CD4-positive, alpha-beta T cell treated with Interleukin-4 for 1 hour (primary cell): ENCODE measurements at regions not wholly inside any gene's neighbourhood (a gene's known extent, or its start where the extent isn't known, plus 50 kb on each side); places are given as distances from the start of the nearest gene placed in this dataset.

Experiments used
- DNase-seq, 2 donors: peaks; one replicate each; pipeline ENCODE4 v3.0.0-alpha.2; 2020 to 2022

DNA sequence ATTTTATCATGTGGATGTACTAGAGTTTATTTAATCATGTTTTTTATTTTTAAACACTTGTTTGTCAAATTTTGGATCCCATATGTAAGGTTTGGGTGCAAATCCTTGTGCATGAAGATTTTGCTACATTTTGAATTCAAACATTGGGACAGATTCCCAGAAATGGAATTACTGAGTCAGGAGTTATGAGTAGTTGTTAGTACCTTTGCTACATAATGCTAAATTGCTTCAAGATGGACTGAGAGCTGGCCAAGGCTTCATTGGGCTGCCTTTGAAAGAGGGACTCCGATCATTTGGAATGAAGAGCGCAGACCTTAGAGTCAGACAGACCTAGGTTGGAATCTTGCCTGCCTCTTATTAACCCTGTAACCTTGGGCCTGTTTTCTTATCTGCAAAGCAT is 154.9 kb upstream of the PWP1 start:
- DNase-seq = no peak

DNA sequence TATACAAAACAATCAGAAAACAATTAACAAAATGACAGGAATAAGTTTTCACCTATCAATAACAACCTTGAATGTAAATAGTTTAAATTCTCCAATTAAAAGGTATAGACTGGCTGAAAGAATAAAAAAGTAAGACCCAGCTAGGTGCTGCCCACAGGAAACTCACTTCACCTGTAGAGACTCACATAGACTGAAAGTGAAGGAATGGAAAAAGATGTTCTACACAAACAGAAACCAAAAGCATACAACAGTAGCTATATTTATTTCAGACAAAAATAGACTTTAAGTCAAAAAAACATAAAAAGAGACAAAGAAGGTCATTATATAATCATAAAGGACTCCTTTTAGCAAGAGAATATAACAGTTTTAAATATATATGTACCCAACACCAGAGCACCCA is 152.4 kb upstream of the PWP1 start:
- no peak for DNase-seq

DNA sequence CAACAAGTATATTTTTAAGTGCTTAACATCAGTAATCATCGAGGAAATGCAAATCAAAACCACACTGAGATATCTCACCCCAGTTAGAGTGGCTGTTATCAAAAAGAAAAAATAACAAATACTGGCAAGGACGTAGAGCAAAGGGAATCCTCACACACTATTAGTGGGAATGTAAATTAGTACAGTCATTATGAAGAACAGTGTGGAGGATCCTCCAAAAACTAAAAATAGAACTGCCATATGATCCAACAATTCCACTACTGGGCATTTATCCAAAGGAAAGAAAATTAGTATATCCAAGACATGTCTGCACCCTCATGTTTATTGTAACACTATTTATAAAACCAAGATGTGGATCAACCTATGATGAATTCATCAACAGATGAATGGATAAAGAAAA is 149.0 kb upstream of the PWP1 start:
- DNase-seq = no peak

DNA sequence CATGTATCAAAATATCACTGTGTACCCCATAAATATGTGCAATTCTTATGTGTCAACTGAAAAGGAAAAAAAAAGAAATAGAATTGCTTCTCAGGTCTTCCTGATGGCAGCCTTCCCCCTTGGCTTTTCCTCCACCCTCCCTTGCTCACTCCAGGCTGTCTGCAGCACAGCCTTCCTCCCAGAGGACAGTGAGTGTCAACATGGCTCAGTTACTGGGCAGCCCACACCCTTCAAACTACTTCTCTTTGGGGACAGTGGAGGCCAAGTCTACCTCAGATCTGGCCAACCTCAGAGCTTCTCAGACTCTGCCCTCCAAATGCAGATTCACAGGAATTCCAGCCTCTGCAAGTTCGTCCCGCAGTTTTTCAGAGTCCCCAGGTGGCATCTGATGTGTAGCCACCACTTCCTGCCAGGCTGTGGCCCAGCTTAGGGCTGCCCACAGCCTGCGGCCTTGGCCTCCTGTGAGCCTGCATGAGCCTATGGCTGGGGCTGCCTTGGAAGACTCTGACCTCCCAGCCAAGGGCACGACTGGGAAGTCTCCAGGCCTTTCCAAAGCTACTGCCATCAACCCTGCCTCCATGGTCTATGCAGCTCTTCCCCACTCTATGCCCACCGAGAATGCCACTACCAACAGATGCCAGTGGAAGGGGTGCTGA is 148.0 kb upstream of the PWP1 start:
- no peak for DNase-seq

DNA sequence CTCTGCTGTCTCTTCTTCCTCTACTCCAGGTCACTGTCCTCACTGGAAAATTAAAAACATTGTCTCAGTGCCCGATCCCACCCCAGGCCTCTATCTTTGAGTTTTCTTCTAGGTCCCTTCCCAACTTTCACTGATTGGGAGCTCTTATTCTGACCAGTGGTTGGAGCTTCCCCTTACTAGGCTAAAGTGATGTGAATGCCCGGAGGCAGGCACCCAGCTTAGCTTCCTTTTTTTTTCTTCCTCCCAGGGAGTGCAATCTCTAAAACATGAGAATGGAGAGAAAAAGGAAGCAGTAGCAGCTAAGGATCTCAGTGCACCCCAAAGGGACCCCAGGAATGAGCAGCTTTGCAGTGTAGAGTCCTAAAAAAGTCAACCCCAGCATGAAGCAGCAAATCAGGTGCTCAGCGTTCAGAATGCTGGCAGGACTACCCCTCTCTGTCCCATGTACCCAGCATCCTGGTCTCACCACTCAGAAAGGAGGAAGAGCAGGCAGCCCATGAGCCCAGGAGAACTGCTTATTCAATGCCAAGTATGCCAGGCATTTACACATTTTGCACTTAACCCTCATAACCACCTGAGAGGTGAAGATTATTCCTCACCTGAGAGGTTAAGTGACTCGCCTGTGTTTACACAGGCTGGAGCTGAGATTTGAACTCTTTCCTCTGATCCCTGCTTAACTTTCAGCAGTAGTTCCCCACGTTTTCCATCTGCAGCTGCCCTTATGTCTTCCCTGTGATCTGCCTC is 146.2 kb upstream of the PWP1 start:
- DNase-seq = no peak

DNA sequence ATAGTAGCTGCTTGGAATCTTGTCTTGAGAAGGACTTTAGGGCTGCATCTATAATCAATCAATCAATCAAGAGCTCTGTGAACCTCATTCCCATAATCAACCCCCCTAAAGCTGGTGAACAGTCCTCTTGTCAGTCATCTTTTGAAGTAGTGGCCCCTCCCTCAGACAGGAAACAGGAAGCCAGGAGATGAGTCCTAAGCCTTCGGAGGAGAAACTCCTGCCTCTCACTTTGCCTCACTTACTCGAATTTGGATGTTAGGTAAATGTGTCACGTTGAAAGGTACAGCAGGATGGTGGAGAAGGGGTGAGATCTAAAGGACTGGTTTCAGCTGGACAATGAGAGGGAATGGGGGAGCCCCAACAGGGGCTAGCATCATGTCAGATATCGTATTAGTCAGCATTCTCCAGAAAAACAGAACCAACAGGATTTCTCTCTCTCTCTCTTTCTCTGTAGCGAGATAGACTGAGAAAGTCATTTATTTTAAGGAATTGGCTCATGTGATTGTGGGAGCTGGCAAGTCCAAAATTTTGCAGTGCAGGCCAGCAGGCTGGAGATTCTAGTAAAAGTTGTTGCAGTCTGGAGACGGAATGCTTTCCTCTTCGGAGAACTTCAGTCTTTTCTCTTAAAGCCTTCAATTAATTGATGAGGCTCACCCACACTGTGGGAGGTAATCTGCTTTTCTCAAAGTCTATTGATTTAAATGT is 144.4 kb upstream of the PWP1 start:
- DNase-seq = no peak

DNA sequence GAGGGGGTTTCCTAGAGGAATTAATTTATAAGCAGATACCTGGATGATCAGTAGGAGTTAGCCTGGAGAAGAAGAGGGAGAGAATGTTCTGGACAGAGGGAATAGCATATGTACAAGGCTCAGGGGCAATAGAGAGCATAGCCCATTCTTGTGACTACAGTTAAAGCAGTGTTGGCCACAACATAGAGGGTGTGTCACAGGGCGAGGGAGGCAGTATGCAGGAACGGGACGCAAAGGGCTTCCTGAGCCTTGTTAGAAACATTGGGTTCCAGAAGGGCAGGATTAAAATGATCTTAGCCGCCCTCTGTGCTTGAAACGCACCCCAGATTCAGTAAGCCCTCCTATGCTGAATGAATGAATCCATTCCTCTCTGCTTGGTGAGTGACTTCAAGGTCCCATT is 142.2 kb upstream of the PWP1 start:
- DNase-seq = no peak

DNA sequence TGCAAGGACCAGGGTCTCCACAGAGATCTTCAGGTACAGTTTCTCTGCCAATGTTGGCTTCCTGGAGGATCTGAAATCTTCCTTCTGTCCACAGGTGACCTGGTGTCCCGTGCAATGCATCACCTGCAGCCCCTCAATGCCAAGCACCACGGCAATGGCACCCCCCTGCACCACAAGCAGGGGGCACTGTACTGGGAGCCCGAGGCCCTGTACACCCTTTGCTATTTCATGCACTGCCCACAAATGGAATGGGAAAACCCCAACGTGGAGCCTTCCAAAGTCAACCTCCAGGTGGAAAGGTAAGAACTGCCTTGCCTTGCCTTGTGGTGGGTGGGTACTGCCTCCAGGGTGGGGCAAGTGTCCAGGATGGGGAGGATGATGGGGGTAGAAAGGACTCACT is 141.8 kb upstream of the PWP1 start:
- no peak for DNase-seq

DNA sequence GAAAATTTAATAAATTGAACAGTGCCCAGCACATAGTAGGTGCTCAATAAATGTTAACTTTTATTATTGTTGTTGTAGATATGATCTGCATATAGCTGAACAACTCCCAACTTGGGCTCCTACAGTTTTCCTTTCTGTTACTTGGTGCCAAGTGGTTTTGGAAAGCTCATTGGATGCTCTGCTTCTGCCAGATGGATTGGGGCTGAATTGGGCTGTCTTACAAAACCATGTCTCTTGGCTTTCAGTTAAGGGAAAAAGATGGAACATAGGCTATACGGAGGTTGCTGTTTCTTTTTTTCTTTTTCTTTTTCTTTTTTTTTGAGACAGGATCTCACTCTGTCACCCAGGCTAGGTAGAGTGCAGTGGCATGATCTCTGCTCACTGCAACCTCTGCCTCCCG is 140.7 kb upstream of the PWP1 start:
- no peak for DNase-seq

DNA sequence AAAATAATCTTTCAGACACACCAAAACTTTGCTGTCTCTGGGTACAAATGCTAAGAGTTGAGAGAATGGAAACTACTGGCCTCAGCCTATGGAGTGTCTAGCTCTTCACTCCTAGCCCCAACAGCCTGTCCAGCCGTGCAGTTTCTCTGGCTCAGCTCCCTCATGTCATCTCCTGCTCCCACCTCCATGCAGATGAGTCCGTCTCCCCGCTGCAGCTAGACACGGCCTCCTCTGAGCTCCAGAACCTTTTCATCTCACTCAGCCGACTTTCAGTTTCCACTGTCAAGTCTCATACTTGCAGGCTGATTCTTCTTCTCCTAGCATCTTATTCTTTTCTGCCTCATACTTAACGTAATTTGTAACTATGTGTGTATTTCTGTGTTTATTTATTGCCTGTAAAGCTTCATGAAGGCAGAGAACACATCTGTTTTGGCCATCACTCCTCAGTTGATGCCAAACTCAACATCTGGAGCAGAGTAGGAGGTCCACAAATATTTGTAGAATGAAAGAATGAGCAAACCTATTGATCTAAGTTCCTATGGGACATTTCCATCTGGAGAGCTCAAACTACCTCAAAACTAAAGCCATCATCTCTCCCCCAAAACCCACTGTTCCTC is 139.8 kb upstream of the PWP1 start:
- DNase-seq = no peak

DNA sequence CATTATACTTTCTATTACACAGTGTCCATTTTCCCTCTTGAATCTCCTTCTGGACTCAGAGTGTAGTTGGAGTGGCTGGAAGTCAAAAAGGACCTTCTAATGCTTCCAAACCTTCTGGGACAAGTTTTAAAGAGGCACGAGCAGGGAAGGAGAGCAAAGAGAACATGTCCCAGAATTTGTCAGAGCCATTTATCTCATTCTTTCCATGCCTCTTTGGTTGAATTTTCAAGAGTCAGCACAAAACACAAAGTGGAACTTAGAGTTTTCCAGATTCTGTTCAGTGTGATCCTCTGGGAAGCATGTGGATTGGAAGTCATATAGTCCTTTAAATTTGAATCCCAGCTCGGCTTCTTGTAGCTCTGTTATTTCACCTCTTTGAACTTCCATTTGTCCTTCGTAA is 138.2 kb upstream of the PWP1 start:
- DNase-seq = no peak

DNA sequence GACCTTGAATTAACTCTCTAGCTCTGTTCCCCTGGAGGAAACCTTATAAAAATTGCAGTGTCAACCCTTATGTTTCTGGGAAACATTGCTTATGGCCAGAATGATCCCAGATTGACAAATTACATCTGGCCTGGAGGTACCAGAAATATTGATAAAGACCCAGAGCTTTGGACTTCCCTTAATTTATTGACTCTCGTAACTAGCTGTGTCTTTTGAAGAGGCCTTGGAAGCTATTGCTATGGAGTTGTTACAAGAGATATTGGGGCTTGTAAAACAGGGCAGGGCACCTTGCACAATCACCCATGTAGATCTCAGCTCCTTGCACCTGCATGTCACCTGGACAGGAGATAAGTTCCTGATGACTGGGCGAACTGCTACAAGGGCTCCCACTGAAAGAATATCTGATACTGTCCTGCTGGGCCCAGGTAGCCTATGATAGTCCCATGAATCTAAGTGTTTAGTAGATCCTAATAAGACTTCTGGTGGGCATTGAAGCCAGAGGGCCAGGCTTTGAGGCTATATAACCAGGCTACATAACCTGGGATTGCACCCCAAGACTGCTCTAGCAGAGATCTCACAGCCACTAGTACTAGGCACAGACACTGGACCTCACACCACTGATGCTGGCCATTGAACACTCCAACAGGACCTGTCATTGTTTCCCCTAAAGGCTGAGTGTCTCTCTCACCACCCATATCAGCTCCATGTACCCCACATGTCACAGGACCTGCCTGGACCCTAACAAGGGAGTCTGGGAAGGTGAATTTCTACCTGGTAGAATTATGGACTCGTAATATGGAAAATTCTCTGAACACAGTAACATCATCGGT is 135.7 kb upstream of the PWP1 start:
- DNase-seq = no peak

DNA sequence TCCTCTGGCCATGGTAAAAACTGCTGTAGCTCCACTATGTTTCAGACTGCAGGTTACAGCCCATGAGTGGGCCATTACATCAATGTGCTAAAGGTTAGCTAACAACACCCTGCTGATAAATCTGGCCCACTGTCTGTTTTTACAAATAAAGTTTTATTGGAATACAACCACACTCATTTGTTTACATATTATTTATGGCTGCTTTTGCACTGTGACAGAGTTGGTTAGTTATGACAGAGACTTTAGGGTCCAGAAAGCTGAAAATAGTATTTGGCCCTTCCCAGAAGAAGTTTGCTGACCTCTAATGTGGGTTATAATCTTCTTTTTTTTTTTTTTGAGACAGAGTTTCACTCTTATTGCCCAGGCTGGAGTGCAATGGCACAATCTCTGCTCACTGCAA is 134.2 kb upstream of the PWP1 start:
- DNase-seq = no peak

DNA sequence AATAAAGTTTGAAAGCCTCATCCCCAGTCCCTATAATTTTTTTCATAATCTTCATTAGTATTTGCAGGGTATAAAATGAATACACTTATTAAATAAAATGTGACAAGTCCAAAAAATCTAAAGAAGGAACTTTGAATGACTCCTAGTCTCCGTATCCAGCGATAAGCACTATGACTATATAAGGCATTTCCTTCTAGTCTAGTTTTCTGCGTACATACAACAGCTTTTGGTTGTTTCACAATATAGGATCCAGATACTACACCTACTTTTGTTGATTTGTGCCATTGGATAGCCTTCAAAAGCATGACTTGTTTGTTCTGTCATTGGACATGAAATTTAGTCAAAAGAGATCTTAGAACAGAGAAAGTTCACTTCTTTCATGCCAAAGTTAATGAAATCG is 133.3 kb upstream of the PWP1 start:
- DNase-seq = no peak

DNA sequence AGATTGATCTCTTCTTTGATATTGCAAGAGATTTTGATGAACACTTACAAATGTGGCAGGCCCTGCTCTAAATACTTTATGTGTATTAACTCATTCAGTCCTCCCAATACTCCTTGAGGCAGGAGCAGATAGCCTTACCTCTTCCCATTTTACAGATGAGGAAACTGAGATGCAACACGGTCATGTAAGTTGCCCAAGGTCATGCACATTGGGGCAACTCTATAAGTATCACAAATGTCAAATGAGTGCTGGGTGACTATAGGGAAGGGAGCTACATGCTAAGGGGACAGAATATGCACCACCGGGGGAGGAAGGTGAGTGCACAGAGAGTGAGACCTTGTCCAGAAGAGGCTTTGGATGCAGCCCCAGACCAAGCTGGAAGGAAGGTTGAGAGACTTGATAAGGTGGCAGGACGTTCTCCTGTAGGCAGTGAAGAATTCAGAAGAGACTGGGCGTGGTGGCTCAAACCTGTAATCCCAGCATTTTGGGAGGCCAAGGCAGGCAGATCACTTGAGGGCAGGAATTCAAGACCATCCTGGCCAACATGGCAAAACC is 132.3 kb upstream of the PWP1 start:
- no peak for DNase-seq

DNA sequence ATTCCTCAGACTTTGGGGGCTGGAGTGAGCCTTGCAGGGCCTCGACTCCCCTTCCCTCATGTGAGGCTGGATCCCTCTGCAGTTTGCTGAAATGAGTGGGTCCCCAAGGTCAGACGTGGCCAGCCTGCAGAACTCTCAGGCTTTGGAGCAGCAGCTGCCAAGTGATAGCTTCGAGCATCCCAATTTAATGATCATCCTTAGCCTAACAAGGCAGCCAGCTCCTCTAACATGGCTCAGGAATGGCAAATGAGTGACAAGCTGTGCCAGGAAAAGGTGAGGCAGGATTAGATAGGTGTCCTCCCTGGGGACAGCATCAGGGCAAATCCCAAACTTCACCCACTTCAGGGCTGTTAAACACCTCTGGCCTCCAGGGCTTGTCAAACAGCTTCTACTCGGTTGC is 130.7 kb upstream of the PWP1 start:
- no peak for DNase-seq

DNA sequence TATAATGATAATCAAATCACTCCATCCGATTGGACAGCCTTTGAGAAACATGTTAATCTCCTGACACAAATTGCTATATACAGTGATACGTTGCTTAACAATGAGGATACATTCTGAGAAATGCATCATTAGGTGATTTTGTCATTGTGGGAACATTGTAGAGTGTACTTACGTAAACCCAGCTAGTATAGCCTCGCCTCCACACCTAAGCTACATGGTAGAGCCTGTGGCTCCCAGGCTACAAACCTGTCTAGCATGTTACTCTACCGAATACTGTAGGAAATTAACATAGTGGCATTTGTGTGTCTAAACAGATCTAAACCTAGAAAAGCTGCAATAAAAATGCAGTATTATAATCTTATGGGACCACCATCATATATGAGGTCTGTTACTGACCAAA is 128.6 kb upstream of the PWP1 start:
- no peak for DNase-seq

DNA sequence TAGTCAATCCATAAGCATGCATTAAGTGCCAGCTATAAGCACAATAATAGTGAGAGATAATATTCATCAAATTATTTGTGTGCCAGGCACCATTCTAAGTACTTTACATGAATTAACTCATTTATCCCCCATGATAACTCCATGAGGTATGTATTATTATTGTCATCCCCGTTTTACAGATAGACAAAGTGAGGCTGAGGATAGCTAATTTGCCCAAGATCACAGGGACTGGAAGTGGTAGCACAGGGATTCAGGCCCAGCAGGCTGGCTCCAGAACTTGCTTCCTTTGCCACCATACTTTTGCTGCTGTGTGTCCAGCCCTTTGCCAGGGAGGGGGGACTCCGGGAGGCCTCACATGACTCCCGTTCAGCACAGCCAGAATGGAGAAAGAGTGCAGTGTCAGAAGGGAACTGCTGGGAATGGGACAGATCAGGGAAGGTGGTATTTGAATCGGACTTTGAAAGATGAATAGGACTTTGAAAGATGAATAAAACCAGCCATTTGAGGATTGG is 128.0 kb upstream of the PWP1 start:
- no peak for DNase-seq

DNA sequence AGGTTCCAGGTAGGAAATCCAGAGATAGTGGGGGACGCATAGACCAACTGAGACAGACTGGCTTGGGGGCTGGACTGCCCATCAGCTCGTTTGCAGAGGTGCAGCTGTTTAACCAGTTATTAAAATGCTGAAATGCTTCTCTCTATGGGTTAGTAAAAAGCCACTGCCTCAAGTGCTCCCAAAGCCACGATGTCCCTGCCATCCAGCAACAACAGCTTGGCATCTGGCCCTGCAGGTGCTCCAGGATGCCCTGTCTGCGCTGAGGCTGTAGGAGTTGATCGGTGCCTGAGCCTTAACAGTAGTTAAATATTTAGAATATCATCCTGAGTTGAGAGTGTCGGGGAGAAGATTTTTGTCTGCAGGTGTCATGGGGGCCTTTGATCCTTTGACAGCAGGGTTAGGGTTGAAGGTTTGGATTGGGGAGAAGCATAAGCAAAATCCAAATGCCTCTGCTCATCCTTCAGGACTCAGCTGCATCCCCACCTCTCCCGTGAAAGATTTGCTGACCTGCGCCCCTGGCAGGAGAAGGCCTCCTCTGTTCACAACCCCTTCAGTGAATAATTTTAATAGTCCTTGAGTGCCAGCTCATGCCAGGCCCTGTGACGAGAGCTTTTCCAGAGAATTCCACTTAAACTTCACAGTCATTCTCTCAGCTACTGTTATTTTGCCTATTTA is 127.3 kb upstream of the PWP1 start:
- no peak for DNase-seq

DNA sequence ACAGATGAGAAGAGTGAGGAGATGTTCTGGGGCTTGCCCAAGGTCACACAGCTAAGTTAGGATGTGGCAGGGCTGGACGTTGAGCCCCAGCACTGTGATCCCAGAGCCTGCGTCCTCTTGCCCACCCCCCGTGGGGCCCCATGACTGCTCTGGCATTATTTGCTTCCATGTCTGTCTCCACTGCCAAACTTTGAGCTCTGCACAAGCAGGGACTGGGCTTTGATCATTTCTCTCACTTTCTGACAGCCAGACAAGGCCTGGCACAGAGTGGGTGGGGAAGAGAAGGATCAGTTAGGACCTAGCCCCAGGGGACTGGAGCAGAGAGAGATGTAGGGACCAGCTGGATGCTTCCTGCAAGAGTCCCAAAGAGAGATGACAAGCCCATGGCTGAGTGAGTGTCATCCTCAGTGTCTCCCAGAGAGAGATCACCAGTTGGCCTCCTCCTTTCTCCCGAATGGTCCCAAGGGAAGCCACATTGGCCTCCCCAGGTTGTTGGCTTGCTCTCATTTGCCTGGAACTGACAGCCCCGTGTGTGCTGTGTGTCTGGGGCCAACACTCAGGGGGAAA is 126.7 kb upstream of the PWP1 start:
- DNase-seq = no peak

DNA sequence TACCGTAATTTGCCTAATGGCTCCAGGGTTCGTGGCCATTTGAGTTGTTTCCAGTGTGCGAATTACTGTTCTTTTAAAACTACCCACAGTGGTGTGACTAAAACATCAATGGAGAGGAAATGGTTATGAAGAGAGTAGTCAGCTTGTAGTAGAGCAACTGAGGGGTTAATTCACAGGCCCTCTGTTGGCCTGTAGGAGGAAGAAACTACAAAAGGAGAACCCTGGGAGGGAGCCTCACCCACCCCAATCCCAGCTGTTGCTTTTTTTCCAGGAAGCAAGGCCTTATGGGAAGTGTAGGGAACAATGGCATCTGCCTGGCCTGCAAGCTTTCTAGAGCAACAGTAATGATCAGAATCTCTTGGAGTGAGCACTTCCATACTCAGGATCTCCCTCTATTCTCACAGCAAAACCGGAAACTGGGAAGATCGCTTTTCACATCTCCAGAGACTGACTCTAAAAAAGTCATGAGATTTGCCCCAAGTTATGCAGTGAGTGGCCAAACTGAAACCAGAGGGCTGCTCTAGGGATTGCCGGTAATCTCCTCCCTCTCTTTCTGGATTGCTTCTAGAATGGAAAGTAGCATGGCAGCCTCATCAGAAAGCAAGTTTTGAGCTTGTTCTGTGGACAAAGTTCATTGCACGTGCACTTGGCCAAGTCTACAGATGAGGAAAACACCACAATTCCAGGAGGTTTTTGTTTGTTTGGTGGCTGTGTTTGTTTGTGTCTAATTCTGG is 125.3 kb upstream of the PWP1 start:
- no peak for DNase-seq
